ENCODE measurements at regions not wholly inside any gene's neighbourhood (a gene's known extent, or its start where the extent isn't known, plus 50 kb on each side); places are given as distances from the start of the nearest gene placed in this dataset.

GRCh38 chrX:65903750-65904149 lies 136.1 kb downstream of the VSIG4 start:
- Histone ChIP-seq H4K20me1 (ENCODE audit: insufficient read depth) (no peaks in the 10 kb centered on the region), H3K36me3 (ENCODE audit: control insufficient read depth in 1 of 2, insufficient read depth in 2 of 2, low read length in 2 of 2) (no peaks in the 10 kb centered on the region), H3K9me2 (ENCODE audit: insufficient read depth) (no peaks in the 10 kb centered on the region), H3K79me2 (ENCODE audit: insufficient read depth, low read length) (no peaks in the 10 kb centered on the region), H3K27me3 (ENCODE audit: insufficient read depth, low read length) (no peaks in the 10 kb centered on the region), H3K4me1 (ENCODE audit: control insufficient read depth in 1 of 2, insufficient read depth in 2 of 2, low read length in 2 of 2) (no peaks in the 10 kb centered on the region; a peak in 1 of 4 replicates), H3K4me3 (replicated peaks in 1 of 2; ENCODE audit: low read depth in 1 of 2, low read length in 2 of 2) (no peak overlapping the region), H3K27ac (ENCODE audit: low read depth, low read length) (no peak overlapping the region), H3K9me3 (ENCODE audit: control insufficient read depth in 1 of 2, insufficient read depth in 1 of 2, low read depth in 1 of 2, low read length in 2 of 2) (no peaks in the 10 kb centered on the region), H3K4me2 (ENCODE audit: low read length) (no peak overlapping the region), H2AFZ (ENCODE audit: low read depth, low read length, poor library complexity, severe bottlenecking) (no peak overlapping the region), H3K9ac (ENCODE audit: low read length) (no peak overlapping the region)
- DNase-seq (ENCODE audit: low read depth, low spot score) (no peak), ATAC-seq (no peak)
- intact Hi-C loops (cut with micrococcal nuclease), result no loop called here
- ChIA-PET RAD21 (ENCODE audit: low non-redundant PET in 1 of 2, low total read pairs in 2 of 2, uncharacterized antibody in 2 of 2, unreplicated experiment in 2 of 2) (no interaction called here), CTCF (no interaction called here), POLR2A (no interaction called here)
- BruUV-seq (replicated peaks), result no TSS peak
- TF ChIP-seq YY1 (IDR thresholded peaks at IDR 0.05; ENCODE audit: extremely low read depth, insufficient replicate concordance, low read depth, low read length) (no peak), FOSL1 (IDR thresholded peaks at IDR 0.05; ENCODE audit: low read depth) (no peak), ZFX (IDR thresholded peaks at IDR 0.05) (no peak), TCF7L2 (IDR thresholded peaks at IDR 0.05; ENCODE audit: borderline replicate concordance, extremely low read depth, insufficient read depth, insufficient read length) (no peak), EGR1 (IDR thresholded peaks at IDR 0.05; ENCODE audit: low read depth) (no peak), ELF1 (IDR thresholded peaks at IDR 0.05; ENCODE audit: borderline replicate concordance, low read depth) (no peak)
- TF ChIP-seq, protein P1, sequence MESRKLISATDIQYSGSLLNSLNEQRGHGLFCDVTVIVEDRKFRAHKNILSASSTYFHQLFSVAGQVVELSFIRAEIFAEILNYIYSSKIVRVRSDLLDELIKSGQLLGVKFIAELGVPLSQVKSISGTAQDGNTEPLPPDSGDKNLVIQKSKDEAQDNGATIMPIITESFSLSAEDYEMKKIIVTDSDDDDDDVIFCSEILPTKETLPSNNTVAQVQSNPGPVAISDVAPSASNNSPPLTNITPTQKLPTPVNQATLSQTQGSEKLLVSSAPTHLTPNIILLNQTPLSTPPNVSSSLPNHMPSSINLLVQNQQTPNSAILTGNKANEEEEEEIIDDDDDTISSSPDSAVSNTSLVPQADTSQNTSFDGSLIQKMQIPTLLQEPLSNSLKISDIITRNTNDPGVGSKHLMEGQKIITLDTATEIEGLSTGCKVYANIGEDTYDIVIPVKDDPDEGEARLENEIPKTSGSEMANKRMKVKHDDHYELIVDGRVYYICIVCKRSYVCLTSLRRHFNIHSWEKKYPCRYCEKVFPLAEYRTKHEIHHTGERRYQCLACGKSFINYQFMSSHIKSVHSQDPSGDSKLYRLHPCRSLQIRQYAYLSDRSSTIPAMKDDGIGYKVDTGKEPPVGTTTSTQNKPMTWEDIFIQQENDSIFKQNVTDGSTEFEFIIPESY (IDR thresholded peaks at IDR 0.05; ENCODE audit: extremely low read depth, insufficient replicate concordance, low read length), result no peak
- TF ChIP-seq, protein P2, sequence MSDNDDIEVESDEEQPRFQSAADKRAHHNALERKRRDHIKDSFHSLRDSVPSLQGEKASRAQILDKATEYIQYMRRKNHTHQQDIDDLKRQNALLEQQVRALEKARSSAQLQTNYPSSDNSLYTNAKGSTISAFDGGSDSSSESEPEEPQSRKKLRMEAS (IDR thresholded peaks at IDR 0.05), result no peak

- POLR2A ChIA-PET, result no interaction called here
- no peak for TF ChIP-seq ZFX (IDR thresholded peaks at IDR 0.05)
- TF ChIP-seq EGR1 (IDR thresholded peaks at IDR 0.05; ENCODE audit: low read depth), result no peak
- no peak for TF ChIP-seq TCF7L2 (IDR thresholded peaks at IDR 0.05; ENCODE audit: borderline replicate concordance, extremely low read depth, insufficient read depth, insufficient read length)
- no peak for TF ChIP-seq JUND (IDR thresholded peaks at IDR 0.05)
- no peak for TF ChIP-seq SRF (IDR thresholded peaks at IDR 0.05; ENCODE audit: low read depth)
- no peak for TF ChIP-seq POLR2A (IDR thresholded peaks at IDR 0.05; ENCODE audit: borderline replicate concordance, extremely low read depth, insufficient read depth, insufficient read length)
- no peak for TF ChIP-seq YY1 (IDR thresholded peaks at IDR 0.05; ENCODE audit: extremely low read depth, insufficient replicate concordance, low read depth, low read length)
- no peak for TF ChIP-seq ATF3 (IDR thresholded peaks at IDR 0.05)
- TF ChIP-seq FOSL1 (IDR thresholded peaks at IDR 0.05; ENCODE audit: low read depth), result no peak
- no peak for TF ChIP-seq CBX3 (IDR thresholded peaks at IDR 0.05; ENCODE audit: low read depth)
- H2AFZ ChIP-seq (ENCODE audit: low read depth, low read length, poor library complexity, severe bottlenecking), result no peak overlapping the region
- no peak for ATAC-seq
- no peaks in the 10 kb centered on the region for H3K27me3 ChIP-seq (ENCODE audit: insufficient read depth, low read length)
- RAD21 ChIA-PET (ENCODE audit: low non-redundant PET in 1 of 2, low total read pairs in 2 of 2, uncharacterized antibody in 2 of 2, unreplicated experiment in 2 of 2), result no interaction called here
- CTCF ChIA-PET, result no interaction called here
- no peaks in the 10 kb centered on the region for H3K9me2 ChIP-seq (ENCODE audit: insufficient read depth)
- no peak overlapping the region for H3K9ac ChIP-seq (ENCODE audit: low read length)
- BruUV-seq (replicated peaks), result no TSS peak
- no peaks in the 10 kb centered on the region for H3K9me3 ChIP-seq (ENCODE audit: control insufficient read depth in 1 of 2, insufficient read depth in 1 of 2, low read depth in 1 of 2, low read length in 2 of 2)
- H3K4me3 ChIP-seq (replicated peaks in 1 of 2; ENCODE audit: low read depth in 1 of 2, low read length in 2 of 2), result no peak overlapping the region
- H3K79me2 ChIP-seq (ENCODE audit: insufficient read depth, low read length), result no peaks in the 10 kb centered on the region
- intact Hi-C loops (cut with micrococcal nuclease), result no loop called here
- H3K4me2 ChIP-seq (ENCODE audit: low read length), result no peak overlapping the region
- no peak for DNase-seq (ENCODE audit: low read depth, low spot score)
- H4K20me1 ChIP-seq (ENCODE audit: insufficient read depth), result no peaks in the 10 kb centered on the region
- H3K27ac ChIP-seq (ENCODE audit: low read depth, low read length), result no peak overlapping the region
- H3K36me3 ChIP-seq (ENCODE audit: control insufficient read depth in 1 of 2, insufficient read depth in 2 of 2, low read length in 2 of 2), result no peaks in the 10 kb centered on the region
- no peaks in the 10 kb centered on the region; a peak in 1 of 4 replicates for H3K4me1 ChIP-seq (ENCODE audit: control insufficient read depth in 1 of 2, insufficient read depth in 2 of 2, low read length in 2 of 2)
Measured at GRCh38 chrX:65902011-65902410, 137.9 kb downstream of the VSIG4 start.
